Fibroblast of lung (primary cell): ENCODE measurements at regions not wholly inside any gene's neighbourhood (a gene's known extent, or its start where the extent isn't known, plus 50 kb on each side); places are given as distances from the start of the nearest gene placed in this dataset.

Experiments used
- CTCF ChIP-seq, 2 donors: IDR thresholded peaks in 1 of 2; conservative IDR thresholded peaks in 1 of 2; 1 replicate in 1 of 2; 2 replicates in 1 of 2; pipeline ENCODE4 v1.5.1; 2011 to 2012; ENCODE audit warnings: low read length in 2 of 2, control low read depth in 1 of 2, inconsistent platforms in 1 of 2, low read depth in 1 of 2, mild to moderate bottlenecking in 1 of 2
- EZH2 ChIP-seq: IDR thresholded peaks from 2 replicates; pipeline ENCODE4 v1.5.1; 2012; ENCODE audit warnings: low read length, control low read depth, mild to moderate bottlenecking; ENCODE audit errors: missing control alignments

- TF ChIP-seq CTCF (conservative IDR thresholded peaks at IDR 0.05 in 1 of 2, IDR thresholded peaks at IDR 0.05 in 1 of 2; ENCODE audit: low read depth in 1 of 2, low read length in 2 of 2) = no peak
- no peak for TF ChIP-seq EZH2
Measured at GRCh38 chr18:40686836-40687235, 1268.2 kb upstream of the PIK3C3 start.
